ENCODE measurements at regions not wholly inside any gene's neighbourhood (a gene's known extent, or its start where the extent isn't known, plus 50 kb on each side); places are given as distances from the start of the nearest gene placed in this dataset.

DNA sequence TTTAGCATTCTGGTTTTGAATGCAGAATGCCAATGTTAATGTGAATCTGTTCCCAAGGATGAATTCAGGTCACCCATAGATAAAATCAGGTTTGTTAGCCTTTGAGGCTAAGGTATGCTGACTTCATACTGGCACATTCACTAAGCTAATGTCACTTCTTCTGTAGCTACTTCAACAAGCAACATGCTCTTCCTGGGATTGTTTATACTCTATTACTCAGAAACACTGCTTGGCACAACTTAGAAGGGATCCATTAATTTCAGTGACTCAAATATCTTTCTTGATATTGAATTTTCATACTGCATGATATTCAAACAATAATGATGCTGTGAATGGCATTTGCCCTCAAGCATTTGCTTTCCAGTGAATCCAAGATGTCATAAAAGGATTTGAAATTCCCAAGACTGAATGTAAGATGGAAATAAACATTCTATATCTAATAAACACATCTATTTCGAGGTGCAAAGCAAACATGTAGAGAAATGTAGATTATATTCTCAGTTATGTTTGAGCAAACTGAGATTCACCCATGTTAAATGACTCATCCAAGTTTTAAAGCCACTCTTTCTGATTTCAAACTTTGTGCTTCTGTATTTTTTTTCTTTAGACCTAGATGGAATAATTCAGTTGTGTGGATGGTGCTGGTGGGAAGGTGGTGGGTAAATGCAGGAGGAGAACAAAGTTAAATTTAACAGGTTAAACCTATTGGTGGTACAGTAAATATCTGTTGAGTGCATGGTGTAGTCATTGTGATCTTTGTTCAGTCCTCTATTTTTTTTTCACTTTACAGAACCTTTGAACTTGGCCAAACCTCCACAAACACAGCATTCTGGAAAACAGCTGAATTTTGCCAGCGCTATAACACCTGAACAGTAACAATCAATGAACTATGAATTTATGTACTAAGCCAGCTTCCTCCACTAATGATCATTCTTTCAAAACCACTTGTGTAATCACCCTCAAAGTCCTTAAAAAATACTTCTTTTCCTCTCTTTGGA is 162.1 kb upstream of the XIRP2 start:
- ATAC-seq (ENCODE audit: low read depth) (no peak), DNase-seq (no peak)
- H2BK20ac ChIP-seq (ENCODE audit: low read depth, low read length), result no peak overlapping the region
- H3K9me1 ChIP-seq (ENCODE audit: insufficient read depth, low read length), result no peaks in the 10 kb centered on the region
- H4K8ac ChIP-seq (ENCODE audit: low read depth in 2 of 2, low read length in 2 of 2), result no peak overlapping the region
- no peaks in the 10 kb centered on the region for H3K27me3 ChIP-seq (ENCODE audit: control insufficient read depth, insufficient read depth, low read length)
- no peak overlapping the region for H2BK120ac ChIP-seq (ENCODE audit: low read depth, low read length)
- H3K18ac ChIP-seq (ENCODE audit: low read depth, low read length), result no peak overlapping the region
- in situ Hi-C loops (cut with MboI; ENCODE audit: low sequenced_read_pairs), result no loop called here
- no peak overlapping the region for H3K56ac ChIP-seq (ENCODE audit: extremely low read depth, insufficient read depth, low read length)
- no peak overlapping the region for H2AK5ac ChIP-seq (ENCODE audit: low read depth, low read length)
- no peak overlapping the region for H4K5ac ChIP-seq (ENCODE audit: low read depth, low read length)
- 83% methylated on average over 1 of the region's 2 CpGs; no CpG with 5 or more reads in 1 of the 2 experiments for WGBS, 2 experiments (ENCODE audit: extremely low coverage in 2 of 2, insufficient read length in 1 of 2)
- no peak overlapping the region for H3K4ac ChIP-seq (ENCODE audit: low read depth, low read length)
- POLR2A ChIA-PET (ENCODE audit: unreplicated experiment), result no interaction called here
- no peak overlapping the region for H3K9ac ChIP-seq (ENCODE audit: low read depth, low read length)
- H3K79me1 ChIP-seq (ENCODE audit: low read depth in 1 of 2, low read length in 2 of 2), result no peaks in the 10 kb centered on the region
- dilution Hi-C loops (cut with HindIII; ENCODE audit: low sequenced_read_pairs, unreplicated experiment), result no loop called here
- no TSS peak for BruUV-seq (replicated peaks)
- H2AK9ac ChIP-seq (replicated peaks; ENCODE audit: low read depth, low read length, poor library complexity), result no peak overlapping the region
- H4K20me1 ChIP-seq (ENCODE audit: insufficient read depth, low read length), result no peaks in the 10 kb centered on the region
- no peak overlapping the region for H2BK15ac ChIP-seq (ENCODE audit: low read depth, low read length)
- no peaks in the 10 kb centered on the region for H3K4me1 ChIP-seq (ENCODE audit: control insufficient read depth, insufficient read depth, low read length)
- no peaks in the 10 kb centered on the region for H3K36me3 ChIP-seq (ENCODE audit: control insufficient read depth, insufficient read depth, low read length)
- no peak overlapping the region for H3K14ac ChIP-seq (replicated peaks; ENCODE audit: low read depth, low read length)
- intact Hi-C loops (cut with micrococcal nuclease), result no loop called here
- H3K9me3 ChIP-seq (ENCODE audit: control insufficient read depth, insufficient read depth, low read length), result no peaks in the 10 kb centered on the region
- no peak overlapping the region for H3K23ac ChIP-seq (ENCODE audit: low read depth, low read length)
- CTCF ChIA-PET, result no interaction called here
- H2AFZ ChIP-seq (replicated peaks; ENCODE audit: low read length, poor library complexity), result no peak overlapping the region
- H3K4me2 ChIP-seq (ENCODE audit: low read depth, low read length), result no peak overlapping the region
- H2BK5ac ChIP-seq (ENCODE audit: low read depth, low read length, poor library complexity, severe bottlenecking), result no peak overlapping the region
- no peak overlapping the region for H4K91ac ChIP-seq (ENCODE audit: insufficient read depth, low read depth, low read length)
- no peak overlapping the region for H3K27ac ChIP-seq (ENCODE audit: insufficient read depth, low read length)
- H3K4me3 ChIP-seq (ENCODE audit: insufficient read depth, low read depth, low read length), result no peak overlapping the region
- TF ChIP-seq RAD21 (IDR thresholded peaks at IDR 0.05; ENCODE audit: low read length), result no peak
- TF ChIP-seq RCOR1 (IDR thresholded peaks at IDR 0.05; ENCODE audit: insufficient replicate concordance, low read length), result no peak
- TF ChIP-seq POLR2A (IDR thresholded peaks at IDR 0.05; ENCODE audit: low read depth, low read length), result no peak
- no peak for TF ChIP-seq FOS (IDR thresholded peaks at IDR 0.05; ENCODE audit: low read depth, low read length)
- TF ChIP-seq, protein P1, sequence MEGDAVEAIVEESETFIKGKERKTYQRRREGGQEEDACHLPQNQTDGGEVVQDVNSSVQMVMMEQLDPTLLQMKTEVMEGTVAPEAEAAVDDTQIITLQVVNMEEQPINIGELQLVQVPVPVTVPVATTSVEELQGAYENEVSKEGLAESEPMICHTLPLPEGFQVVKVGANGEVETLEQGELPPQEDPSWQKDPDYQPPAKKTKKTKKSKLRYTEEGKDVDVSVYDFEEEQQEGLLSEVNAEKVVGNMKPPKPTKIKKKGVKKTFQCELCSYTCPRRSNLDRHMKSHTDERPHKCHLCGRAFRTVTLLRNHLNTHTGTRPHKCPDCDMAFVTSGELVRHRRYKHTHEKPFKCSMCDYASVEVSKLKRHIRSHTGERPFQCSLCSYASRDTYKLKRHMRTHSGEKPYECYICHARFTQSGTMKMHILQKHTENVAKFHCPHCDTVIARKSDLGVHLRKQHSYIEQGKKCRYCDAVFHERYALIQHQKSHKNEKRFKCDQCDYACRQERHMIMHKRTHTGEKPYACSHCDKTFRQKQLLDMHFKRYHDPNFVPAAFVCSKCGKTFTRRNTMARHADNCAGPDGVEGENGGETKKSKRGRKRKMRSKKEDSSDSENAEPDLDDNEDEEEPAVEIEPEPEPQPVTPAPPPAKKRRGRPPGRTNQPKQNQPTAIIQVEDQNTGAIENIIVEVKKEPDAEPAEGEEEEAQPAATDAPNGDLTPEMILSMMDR (conservative IDR thresholded peaks at IDR 0.05; ENCODE audit: low read depth, low read length), result no peak
- no peak for TF ChIP-seq MAZ (IDR thresholded peaks at IDR 0.05; ENCODE audit: borderline replicate concordance, low read depth, low read length)
- no peak for TF ChIP-seq RFX5 (IDR thresholded peaks at IDR 0.05; ENCODE audit: low read depth, low read length)
- no peak for TF ChIP-seq MXI1 (IDR thresholded peaks at IDR 0.05; ENCODE audit: borderline replicate concordance, low read depth, low read length)
- no peak for TF ChIP-seq CEBPB (IDR thresholded peaks at IDR 0.05; ENCODE audit: low read depth, low read length)
- TF ChIP-seq, protein P2, sequence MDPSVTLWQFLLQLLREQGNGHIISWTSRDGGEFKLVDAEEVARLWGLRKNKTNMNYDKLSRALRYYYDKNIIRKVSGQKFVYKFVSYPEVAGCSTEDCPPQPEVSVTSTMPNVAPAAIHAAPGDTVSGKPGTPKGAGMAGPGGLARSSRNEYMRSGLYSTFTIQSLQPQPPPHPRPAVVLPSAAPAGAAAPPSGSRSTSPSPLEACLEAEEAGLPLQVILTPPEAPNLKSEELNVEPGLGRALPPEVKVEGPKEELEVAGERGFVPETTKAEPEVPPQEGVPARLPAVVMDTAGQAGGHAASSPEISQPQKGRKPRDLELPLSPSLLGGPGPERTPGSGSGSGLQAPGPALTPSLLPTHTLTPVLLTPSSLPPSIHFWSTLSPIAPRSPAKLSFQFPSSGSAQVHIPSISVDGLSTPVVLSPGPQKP (IDR thresholded peaks at IDR 0.05; ENCODE audit: borderline replicate concordance, low read depth, low read length), result no peak
- no peak for TF ChIP-seq CHD1 (IDR thresholded peaks at IDR 0.05; ENCODE audit: low read depth, low read length)
- TF ChIP-seq MAFK (IDR thresholded peaks at IDR 0.05; ENCODE audit: low read depth, low read length), result no peak
- no peak for TF ChIP-seq BHLHE40 (IDR thresholded peaks at IDR 0.05; ENCODE audit: low read depth, low read length)
- no peak for TF ChIP-seq SMC3 (IDR thresholded peaks at IDR 0.05; ENCODE audit: low read depth, low read length)
- no peak for TF ChIP-seq NFE2L2 (IDR thresholded peaks at IDR 0.05; ENCODE audit: low read depth, low read length)
